Cardiac fibroblast (primary cell): ENCODE measurements at regions not wholly inside any gene's neighbourhood (a gene's known extent, or its start where the extent isn't known, plus 50 kb on each side); places are given as distances from the start of the nearest gene placed in this dataset.

Source experiments
- DNase-seq, 2 donors: peaks; one replicate each; pipeline versions ENCODE4 v3.0.0 to v3.0.0-alpha.2; 2010; ENCODE audit warnings: low read depth in 2 of 2
- H3K4me3 ChIP-seq, 2 donors: replicated peaks in 1 of 2; 1 replicate in 1 of 2; 2 replicates in 1 of 2; pipeline ENCODE4 v1.5.1; 2011; ENCODE audit warnings: low read depth in 2 of 2, low read length in 2 of 2, mild to moderate bottlenecking in 2 of 2, moderate library complexity in 1 of 2
- TF ChIP-seq, protein P1 (sequence below): IDR thresholded peaks from one replicate; pipeline ENCODE4 v1.5.1; 2011; ENCODE audit warnings: low read depth, mild to moderate bottlenecking, low read length, inconsistent platforms

DNA sequence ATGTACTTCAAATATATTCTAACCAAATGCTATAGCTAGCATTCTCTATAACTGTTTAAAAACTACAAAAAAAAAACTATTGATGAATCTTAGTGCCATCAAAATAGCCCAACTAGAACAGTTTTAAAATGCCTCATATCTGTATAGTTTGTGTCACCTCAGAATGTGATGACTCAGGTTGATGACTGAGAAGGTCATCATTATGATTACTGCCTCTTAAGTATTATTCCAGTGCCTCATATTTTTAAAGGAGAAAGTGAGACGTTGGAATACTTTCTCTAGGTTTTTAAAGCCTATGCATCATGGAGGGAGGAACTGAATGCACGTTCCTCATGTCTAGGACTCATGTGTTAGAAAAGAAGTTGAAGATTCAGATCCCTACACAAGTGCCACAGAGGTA is 88.2 kb downstream of the TMA16 start:
- no peak overlapping the region for H3K4me3 ChIP-seq
- TF ChIP-seq, protein P1, sequence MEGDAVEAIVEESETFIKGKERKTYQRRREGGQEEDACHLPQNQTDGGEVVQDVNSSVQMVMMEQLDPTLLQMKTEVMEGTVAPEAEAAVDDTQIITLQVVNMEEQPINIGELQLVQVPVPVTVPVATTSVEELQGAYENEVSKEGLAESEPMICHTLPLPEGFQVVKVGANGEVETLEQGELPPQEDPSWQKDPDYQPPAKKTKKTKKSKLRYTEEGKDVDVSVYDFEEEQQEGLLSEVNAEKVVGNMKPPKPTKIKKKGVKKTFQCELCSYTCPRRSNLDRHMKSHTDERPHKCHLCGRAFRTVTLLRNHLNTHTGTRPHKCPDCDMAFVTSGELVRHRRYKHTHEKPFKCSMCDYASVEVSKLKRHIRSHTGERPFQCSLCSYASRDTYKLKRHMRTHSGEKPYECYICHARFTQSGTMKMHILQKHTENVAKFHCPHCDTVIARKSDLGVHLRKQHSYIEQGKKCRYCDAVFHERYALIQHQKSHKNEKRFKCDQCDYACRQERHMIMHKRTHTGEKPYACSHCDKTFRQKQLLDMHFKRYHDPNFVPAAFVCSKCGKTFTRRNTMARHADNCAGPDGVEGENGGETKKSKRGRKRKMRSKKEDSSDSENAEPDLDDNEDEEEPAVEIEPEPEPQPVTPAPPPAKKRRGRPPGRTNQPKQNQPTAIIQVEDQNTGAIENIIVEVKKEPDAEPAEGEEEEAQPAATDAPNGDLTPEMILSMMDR = no peak
- no peak for DNase-seq

- H3K4me3 ChIP-seq = no peak overlapping the region
- TF ChIP-seq, protein P1 = no peak
- peak in 1 of 2 donors; percentile 9 for DNase-seq
Observed at GRCh38 chr4:163587867-163588266, 93.4 kb downstream of the TMA16 start.

DNA sequence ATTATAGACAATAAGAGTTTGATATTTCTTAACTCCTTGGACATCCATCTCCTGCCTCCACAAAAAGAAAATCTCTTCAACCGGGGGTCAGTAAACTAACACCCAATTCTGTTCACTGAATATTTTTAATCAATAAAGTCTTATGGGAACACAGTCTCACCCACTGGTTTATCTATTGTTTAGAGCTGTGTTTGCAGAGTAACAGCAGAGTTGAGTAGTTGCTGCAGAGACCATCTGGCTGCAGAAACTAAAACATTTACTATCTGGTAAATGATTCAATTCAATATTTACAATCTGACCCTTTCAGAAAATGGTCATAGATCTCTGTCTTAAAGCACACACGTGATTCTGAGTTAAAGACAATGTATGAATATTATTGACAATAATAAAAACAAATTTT is 94.0 kb downstream of the TMA16 start:
- TF ChIP-seq, protein P1 = no peak
- no peak overlapping the region for H3K4me3 ChIP-seq
- DNase-seq = no peak

- no peak overlapping the region for H3K4me3 ChIP-seq
- DNase-seq = no peak
- TF ChIP-seq, protein P1 = no peak
Observed at GRCh38 chr4:163590103-163590502, 95.6 kb downstream of the TMA16 start.

DNA sequence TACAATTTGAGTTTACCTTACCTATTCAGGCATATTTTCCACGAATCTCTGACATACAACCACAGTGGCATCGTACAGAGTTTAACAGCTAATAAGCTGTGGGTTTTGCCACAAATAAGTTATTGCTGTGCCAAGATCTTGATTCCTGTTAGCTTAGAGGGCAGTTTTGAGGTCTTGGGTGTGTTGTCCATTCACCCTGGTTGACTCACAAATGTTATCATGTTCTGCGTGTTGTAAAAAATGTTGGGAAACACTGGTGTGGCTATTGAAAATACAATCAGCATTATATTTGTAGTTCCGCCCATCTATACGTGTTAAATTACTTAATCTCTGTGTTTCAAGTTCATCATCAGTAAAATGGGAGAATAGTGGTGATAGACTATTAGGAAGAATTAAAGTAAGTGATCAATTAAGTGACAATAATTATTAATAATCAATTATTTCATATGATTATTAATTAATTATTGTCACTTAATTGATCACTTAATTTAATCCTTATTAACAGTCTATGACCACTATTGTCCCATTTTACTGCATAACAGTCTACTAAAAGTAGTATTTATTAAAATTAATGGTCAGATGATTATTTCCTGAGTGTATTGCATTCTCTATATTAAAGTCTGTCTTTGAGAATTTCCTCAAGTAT is 96.3 kb downstream of the TMA16 start:
- H3K4me3 ChIP-seq = no peak overlapping the region
- TF ChIP-seq, protein P1 = no peak
- DNase-seq = no peak

DNA sequence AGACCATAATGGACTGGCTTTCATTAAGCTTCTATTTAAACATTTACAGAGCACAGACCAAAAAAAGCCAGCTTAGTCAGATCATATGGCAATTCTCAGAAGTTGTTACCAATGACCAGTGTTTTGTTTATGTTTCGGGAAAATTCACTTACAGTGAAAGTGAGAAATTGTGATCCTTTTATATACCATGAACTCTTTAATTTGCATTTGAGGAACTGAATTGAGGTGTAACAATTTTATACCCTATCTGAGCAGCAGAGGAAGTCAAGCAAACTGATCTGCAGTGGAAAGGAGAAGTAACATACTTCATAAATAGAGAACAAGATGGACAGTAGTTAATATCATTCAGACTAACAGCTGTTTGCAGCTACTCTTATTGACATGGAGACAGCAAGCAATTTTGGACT is 97.1 kb downstream of the TMA16 start:
- no peak for DNase-seq
- TF ChIP-seq, protein P1 = no peak
- H3K4me3 ChIP-seq = no peak overlapping the region

DNA sequence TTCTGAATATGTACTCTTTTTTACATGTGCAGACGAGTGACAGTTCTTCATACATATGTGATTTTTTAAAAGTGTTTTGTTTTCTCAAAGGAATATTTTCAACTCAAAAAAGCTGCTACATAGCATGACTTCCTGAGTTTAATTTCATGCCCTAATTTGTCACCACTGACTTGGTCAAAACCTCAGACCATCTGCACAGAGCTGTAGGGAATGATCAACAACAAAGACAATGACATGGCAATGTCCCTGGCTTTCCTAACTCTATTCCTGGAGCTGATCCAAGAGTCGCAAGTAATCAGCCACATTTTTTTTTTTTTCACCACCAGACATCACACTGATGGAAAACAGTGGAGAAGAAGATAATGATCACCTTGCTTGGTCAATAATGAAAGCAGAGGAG is 97.7 kb downstream of the TMA16 start:
- DNase-seq = no peak
- H3K4me3 ChIP-seq = no peak overlapping the region
- TF ChIP-seq, protein P1 = no peak
